HepG2 (cell line): ENCODE measurements at regions not wholly inside any gene's neighbourhood (a gene's known extent, or its start where the extent isn't known, plus 50 kb on each side); places are given as distances from the start of the nearest gene placed in this dataset.

Experiments
- HOXD1 ChIP-seq: sonication (generic); formaldehyde crosslinking; IDR thresholded peaks from 2 replicates; pipeline ENCODE4 v1.5.0; 2020; ENCODE audit warnings: missing genetic modification reagents
- KDM3A ChIP-seq: IDR thresholded peaks from 2 replicates; pipeline ENCODE4 v1.6.1; 2018; ENCODE audit warnings: low read depth, missing compliant biosample characterization
- RELA ChIP-seq: sonication (generic); formaldehyde crosslinking; IDR thresholded peaks from 2 replicates; pipeline ENCODE4 v1.4.0; 2020; ENCODE audit warnings: missing genetic modification reagents
- STAG1 ChIP-seq: sonication (generic); formaldehyde crosslinking; IDR thresholded peaks from 2 replicates; pipeline ENCODE4 v1.4.0; 2020; ENCODE audit warnings: missing genetic modification reagents
- TBX2 ChIP-seq: sonication (generic); formaldehyde crosslinking; IDR thresholded peaks from 2 replicates; pipeline ENCODE4 v1.5.0; 2020; ENCODE audit warnings: missing genetic modification reagents, mild to moderate bottlenecking, borderline replicate concordance
- ZFX ChIP-seq: sonication (generic); formaldehyde crosslinking; IDR thresholded peaks from 2 replicates; pipeline ENCODE4 v1.4.0; 2020; ENCODE audit warnings: mild to moderate bottlenecking, low read depth, missing genetic modification reagents, moderate library complexity
- ZNF552 ChIP-seq: sonication (generic); formaldehyde crosslinking; IDR thresholded peaks from 2 replicates; pipeline ENCODE4 v1.9.0; 2022; ENCODE audit warnings: missing genetic modification reagents, mild to moderate bottlenecking, borderline replicate concordance
- ZSCAN9 ChIP-seq: IDR thresholded peaks from 2 replicates; pipeline ENCODE4 v1.6.1; 2016; ENCODE audit warnings: borderline replicate concordance
- TF ChIP-seq, protein P1 (sequence below): sonication (generic); formaldehyde crosslinking; IDR thresholded peaks from 2 replicates; pipeline ENCODE4 v1.4.0; 2020; ENCODE audit warnings: mild to moderate bottlenecking, missing genetic modification reagents, borderline replicate concordance
- TF ChIP-seq, protein P2 (sequence below): sonication (generic); formaldehyde crosslinking; IDR thresholded peaks from 2 replicates; pipeline ENCODE4 v1.4.0; 2020; ENCODE audit warnings: missing genetic modification reagents; ENCODE audit errors: not compliant biosample characterization

- TF ChIP-seq, protein P1, sequence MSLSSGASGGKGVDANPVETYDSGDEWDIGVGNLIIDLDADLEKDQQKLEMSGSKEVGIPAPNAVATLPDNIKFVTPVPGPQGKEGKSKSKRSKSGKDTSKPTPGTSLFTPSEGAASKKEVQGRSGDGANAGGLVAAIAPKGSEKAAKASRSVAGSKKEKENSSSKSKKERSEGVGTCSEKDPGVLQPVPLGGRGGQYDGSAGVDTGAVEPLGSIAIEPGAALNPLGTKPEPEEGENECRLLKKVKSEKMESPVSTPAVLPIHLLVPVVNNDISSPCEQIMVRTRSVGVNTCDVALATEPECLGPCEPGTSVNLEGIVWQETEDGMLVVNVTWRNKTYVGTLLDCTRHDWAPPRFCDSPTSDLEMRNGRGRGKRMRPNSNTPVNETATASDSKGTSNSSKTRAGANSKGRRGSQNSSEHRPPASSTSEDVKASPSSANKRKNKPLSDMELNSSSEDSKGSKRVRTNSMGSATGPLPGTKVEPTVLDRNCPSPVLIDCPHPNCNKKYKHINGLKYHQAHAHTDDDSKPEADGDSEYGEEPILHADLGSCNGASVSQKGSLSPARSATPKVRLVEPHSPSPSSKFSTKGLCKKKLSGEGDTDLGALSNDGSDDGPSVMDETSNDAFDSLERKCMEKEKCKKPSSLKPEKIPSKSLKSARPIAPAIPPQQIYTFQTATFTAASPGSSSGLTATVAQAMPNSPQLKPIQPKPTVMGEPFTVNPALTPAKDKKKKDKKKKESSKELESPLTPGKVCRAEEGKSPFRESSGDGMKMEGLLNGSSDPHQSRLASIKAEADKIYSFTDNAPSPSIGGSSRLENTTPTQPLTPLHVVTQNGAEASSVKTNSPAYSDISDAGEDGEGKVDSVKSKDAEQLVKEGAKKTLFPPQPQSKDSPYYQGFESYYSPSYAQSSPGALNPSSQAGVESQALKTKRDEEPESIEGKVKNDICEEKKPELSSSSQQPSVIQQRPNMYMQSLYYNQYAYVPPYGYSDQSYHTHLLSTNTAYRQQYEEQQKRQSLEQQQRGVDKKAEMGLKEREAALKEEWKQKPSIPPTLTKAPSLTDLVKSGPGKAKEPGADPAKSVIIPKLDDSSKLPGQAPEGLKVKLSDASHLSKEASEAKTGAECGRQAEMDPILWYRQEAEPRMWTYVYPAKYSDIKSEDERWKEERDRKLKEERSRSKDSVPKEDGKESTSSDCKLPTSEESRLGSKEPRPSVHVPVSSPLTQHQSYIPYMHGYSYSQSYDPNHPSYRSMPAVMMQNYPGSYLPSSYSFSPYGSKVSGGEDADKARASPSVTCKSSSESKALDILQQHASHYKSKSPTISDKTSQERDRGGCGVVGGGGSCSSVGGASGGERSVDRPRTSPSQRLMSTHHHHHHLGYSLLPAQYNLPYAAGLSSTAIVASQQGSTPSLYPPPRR (CRISPR knock-in tag): no peak
- TF ChIP-seq HOXD1 (CRISPR knock-in tag) (no peak), TBX2 (CRISPR knock-in tag) (no peak), ZFX (CRISPR knock-in tag) (no peak), KDM3A (CRISPR knock-in tag) (no peak), ZSCAN9 (CRISPR knock-in tag) (no peak), STAG1 (CRISPR knock-in tag) (no peak), ZNF552 (CRISPR knock-in tag) (no peak), RELA (CRISPR knock-in tag) (no peak)
- TF ChIP-seq, protein P2, sequence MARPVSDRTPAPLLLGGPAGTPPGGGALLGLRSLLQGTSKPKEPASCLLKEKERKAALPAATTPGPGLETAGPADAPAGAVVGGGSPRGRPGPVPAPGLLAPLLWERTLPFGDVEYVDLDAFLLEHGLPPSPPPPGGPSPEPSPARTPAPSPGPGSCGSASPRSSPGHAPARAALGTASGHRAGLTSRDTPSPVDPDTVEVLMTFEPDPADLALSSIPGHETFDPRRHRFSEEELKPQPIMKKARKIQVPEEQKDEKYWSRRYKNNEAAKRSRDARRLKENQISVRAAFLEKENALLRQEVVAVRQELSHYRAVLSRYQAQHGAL (CRISPR knock-in tag): no peak
- TF ChIP-seq, all 625 proteins: peak for 0
These were observed 216.8 kb upstream of the HNMT start (continued) for GRCh38 chr2:137747509-137747908.
